ENCODE measurements at regions not wholly inside any gene's neighbourhood (a gene's known extent, or its start where the extent isn't known, plus 50 kb on each side); places are given as distances from the start of the nearest gene placed in this dataset.

GRCh38 chr3:189491831-189492230, 139.4 kb upstream of the TP63 start:
- no peak for DNase-seq (ENCODE audit: low read depth)
- in situ Hi-C loops (cut with HindIII; ENCODE audit: low pct_unique_long_range_greater_than_20kb, low sequenced_read_pairs), result no loop called here

- DNase-seq (ENCODE audit: low read depth), result no peak
- in situ Hi-C loops (cut with HindIII; ENCODE audit: low pct_unique_long_range_greater_than_20kb, low sequenced_read_pairs), result no loop called here
These were observed 137.9 kb upstream of the TP63 start for GRCh38 chr3:189493271-189493670.

GRCh38 chr3:189494632-189495031, 136.6 kb upstream of the TP63 start:
- in situ Hi-C loops (cut with HindIII; ENCODE audit: low pct_unique_long_range_greater_than_20kb, low sequenced_read_pairs), result no loop called here
- no peak for DNase-seq (ENCODE audit: low read depth)

- in situ Hi-C loops (cut with HindIII; ENCODE audit: low pct_unique_long_range_greater_than_20kb, low sequenced_read_pairs), result no loop called here
- DNase-seq (ENCODE audit: low read depth), result no peak
These were observed 134.6 kb upstream of the TP63 start for GRCh38 chr3:189496375-189497138.

- in situ Hi-C loops (cut with HindIII; ENCODE audit: low pct_unique_long_range_greater_than_20kb, low sequenced_read_pairs), result no loop called here
These were observed 132.0 kb upstream of the TP63 start for GRCh38 chr3:189498995-189499704.

GRCh38 chr3:189500299-189500698, 130.9 kb upstream of the TP63 start:
- DNase-seq (ENCODE audit: low read depth), result no peak
- in situ Hi-C loops (cut with HindIII; ENCODE audit: low pct_unique_long_range_greater_than_20kb, low sequenced_read_pairs), result no loop called here

More at GRCh38 chr3:189498995-189499704, 132.0 kb upstream of the TP63 start:
- no peak for DNase-seq (ENCODE audit: low read depth)

GRCh38 chr3:189500798-189501495, 130.2 kb upstream of the TP63 start:
- DNase-seq (ENCODE audit: low read depth), result no peak
- in situ Hi-C loops (cut with HindIII; ENCODE audit: low pct_unique_long_range_greater_than_20kb, low sequenced_read_pairs), result no loop called here

GRCh38 chr3:189502256-189502655, 128.9 kb upstream of the TP63 start:
- in situ Hi-C loops (cut with HindIII; ENCODE audit: low pct_unique_long_range_greater_than_20kb, low sequenced_read_pairs), result no loop called here
- no peak for DNase-seq (ENCODE audit: low read depth)

GRCh38 chr3:189502676-189503257, 128.4 kb upstream of the TP63 start:
- in situ Hi-C loops (cut with HindIII; ENCODE audit: low pct_unique_long_range_greater_than_20kb, low sequenced_read_pairs), result no loop called here

GRCh38 chr3:189507856-189508255, 123.3 kb upstream of the TP63 start:
- in situ Hi-C loops (cut with HindIII; ENCODE audit: low pct_unique_long_range_greater_than_20kb, low sequenced_read_pairs), result no loop called here
- DNase-seq (ENCODE audit: low read depth), result no peak

More at GRCh38 chr3:189502676-189503257, 128.4 kb upstream of the TP63 start:
- DNase-seq (ENCODE audit: low read depth), result no peak

GRCh38 chr3:189508784-189509501, 122.2 kb upstream of the TP63 start:
- no peak for DNase-seq (ENCODE audit: low read depth)

GRCh38 chr3:189512039-189512438, 119.2 kb upstream of the TP63 start:
- in situ Hi-C loops (cut with HindIII; ENCODE audit: low pct_unique_long_range_greater_than_20kb, low sequenced_read_pairs), result no loop called here

More at GRCh38 chr3:189508784-189509501, 122.2 kb upstream of the TP63 start:
- in situ Hi-C loops (cut with HindIII; ENCODE audit: low pct_unique_long_range_greater_than_20kb, low sequenced_read_pairs), result no loop called here

GRCh38 chr3:189512821-189513220, 118.4 kb upstream of the TP63 start:
- in situ Hi-C loops (cut with HindIII; ENCODE audit: low pct_unique_long_range_greater_than_20kb, low sequenced_read_pairs), result no loop called here
- DNase-seq (ENCODE audit: low read depth), result no peak

More at GRCh38 chr3:189512039-189512438, 119.2 kb upstream of the TP63 start:
- DNase-seq (ENCODE audit: low read depth), result no peak

GRCh38 chr3:189513281-189514117, 117.7 kb upstream of the TP63 start:
- DNase-seq (ENCODE audit: low read depth), result peak; percentile 8
- in situ Hi-C loops (cut with HindIII; ENCODE audit: low pct_unique_long_range_greater_than_20kb, low sequenced_read_pairs), result no loop called here

- in situ Hi-C loops (cut with HindIII; ENCODE audit: low pct_unique_long_range_greater_than_20kb, low sequenced_read_pairs), result no loop called here
These were observed 115.2 kb upstream of the TP63 start for GRCh38 chr3:189516039-189516438.

GRCh38 chr3:189517981-189518380, 113.2 kb upstream of the TP63 start:
- in situ Hi-C loops (cut with HindIII; ENCODE audit: low pct_unique_long_range_greater_than_20kb, low sequenced_read_pairs), result no loop called here
- no peak for DNase-seq (ENCODE audit: low read depth)

More at GRCh38 chr3:189516039-189516438, 115.2 kb upstream of the TP63 start:
- no peak for DNase-seq (ENCODE audit: low read depth)

- in situ Hi-C loops (cut with HindIII; ENCODE audit: low pct_unique_long_range_greater_than_20kb, low sequenced_read_pairs), result no loop called here
- no peak for DNase-seq (ENCODE audit: low read depth)
These were observed 111.7 kb upstream of the TP63 start for GRCh38 chr3:189519458-189519857.
